NCI-H146 (cell line): ENCODE measurements at regions not wholly inside any gene's neighbourhood (a gene's known extent, or its start where the extent isn't known, plus 50 kb on each side); places are given as distances from the start of the nearest gene placed in this dataset.
A peak's percentile ranks its signal among the peaks of the same experiment; 100 is the strongest.

ENCODE experiments used
- DNase-seq: peaks from one replicate; lab custom pipeline; 2025; lab: John Stamatoyannopoulos, UW

DNA sequence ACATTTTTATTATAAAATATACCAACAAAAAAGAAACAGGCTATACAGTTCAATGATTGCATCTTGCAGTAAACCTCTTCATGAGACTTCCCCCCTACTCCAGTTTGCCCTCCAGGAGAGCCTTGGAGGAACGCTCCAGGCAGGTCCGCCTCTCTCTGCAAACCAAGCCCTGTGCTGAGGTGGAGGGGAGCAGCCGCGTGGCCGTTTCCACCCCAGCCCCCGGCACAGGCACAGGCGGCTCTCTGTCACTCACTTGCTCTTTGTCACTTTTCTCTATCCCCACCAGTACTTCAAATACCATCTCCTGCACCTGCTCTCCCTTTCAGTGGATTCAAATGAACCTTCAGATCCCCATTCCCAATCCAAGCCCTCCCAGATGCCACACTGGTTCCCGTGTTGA lies 479.9 kb downstream of the OCA2 start:
- DNase-seq, result no peak

DNA sequence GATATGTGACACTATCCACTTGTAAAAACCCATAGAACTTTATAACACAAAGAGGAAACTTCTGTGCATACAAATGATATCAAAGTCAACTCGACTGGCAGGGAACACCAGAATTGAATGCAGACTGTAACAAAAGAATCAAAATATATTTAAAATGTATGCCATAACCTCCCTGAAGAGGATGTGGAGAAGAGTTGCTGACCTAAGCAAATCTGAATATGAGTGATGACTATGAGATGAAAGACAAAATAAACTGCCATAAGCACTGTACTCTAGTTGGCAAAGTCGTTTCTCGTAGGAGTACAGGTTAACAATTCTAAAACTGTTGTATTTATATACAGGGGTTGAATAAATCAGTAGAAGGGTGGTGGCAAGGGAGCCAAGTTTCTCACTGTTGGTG lies 482.1 kb downstream of the OCA2 start:
- no peak for DNase-seq

DNA sequence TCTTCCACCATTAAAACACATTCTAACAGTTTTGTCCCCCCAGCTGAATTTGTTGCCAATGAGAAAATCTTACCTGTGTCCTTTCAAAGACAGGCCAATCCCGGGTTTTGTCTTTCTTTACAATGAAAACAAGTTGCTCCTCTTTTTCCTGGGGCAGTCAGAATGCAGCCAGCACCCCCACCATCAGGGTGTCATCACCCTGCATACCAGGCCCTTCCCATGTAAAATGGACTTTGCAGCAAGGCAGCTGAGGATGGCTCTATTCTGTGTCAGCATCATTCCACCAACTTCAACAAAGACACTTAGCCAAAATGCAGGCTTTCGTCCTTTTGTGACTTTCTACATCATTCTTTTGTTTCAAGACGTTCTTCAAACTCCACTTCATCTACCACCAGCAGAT lies 490.9 kb downstream of the OCA2 start:
- DNase-seq, result no peak

DNA sequence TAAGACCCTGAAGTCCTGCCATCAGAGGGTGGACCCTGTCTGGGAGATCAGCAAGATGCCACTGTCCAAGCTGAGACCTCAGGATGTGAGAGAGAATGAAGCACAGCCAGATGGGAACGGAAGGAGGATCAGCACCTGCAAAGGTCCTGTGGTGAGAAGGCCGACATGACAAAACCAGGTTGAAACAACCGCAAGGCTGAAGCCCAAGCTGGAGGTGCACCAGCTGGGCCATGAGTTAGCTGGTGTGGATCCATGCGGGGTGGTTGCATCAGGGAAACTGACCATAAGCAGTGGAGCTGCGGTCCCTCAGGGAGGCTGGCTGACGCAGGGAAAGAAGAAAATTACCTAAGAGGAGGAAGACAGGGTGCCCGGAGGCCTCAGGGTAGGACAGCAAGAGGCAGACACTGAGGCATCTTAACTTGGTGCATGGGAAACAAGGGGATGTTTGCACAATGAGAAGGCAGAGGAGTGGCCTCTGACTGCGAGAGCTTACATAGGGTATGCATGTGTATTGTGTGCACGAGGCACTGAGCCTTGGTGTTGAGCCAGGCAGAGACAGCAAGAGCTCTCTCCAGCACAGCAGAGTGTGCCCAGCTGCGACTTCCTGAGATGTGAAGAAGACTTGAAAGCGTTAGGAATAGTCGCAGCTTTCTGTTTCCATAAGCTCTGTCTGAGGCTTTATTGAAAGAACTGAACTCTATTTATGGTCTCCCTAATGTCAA lies 497.7 kb downstream of the OCA2 start:
- DNase-seq, result peak; percentile 10

DNA sequence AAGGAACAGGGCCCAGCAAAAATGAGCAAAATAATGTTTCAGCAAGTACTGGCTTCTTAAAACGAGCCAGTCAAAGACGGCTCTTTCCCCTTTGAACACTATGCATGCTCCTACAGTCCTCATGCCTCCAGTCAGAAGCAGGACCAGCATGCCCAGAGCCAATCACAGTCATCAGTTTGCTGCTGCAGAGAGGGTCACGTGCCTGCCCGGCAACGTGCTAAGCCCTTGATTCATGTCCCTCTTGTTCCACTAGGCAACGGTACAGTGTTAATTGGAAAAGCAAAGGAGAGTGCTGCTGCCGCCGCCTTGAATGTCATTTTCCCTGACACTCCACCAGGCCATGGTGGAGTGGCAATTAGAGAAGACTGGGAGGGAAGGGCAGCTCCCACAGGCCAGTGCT lies 500.1 kb downstream of the OCA2 start:
- no peak for DNase-seq

DNA sequence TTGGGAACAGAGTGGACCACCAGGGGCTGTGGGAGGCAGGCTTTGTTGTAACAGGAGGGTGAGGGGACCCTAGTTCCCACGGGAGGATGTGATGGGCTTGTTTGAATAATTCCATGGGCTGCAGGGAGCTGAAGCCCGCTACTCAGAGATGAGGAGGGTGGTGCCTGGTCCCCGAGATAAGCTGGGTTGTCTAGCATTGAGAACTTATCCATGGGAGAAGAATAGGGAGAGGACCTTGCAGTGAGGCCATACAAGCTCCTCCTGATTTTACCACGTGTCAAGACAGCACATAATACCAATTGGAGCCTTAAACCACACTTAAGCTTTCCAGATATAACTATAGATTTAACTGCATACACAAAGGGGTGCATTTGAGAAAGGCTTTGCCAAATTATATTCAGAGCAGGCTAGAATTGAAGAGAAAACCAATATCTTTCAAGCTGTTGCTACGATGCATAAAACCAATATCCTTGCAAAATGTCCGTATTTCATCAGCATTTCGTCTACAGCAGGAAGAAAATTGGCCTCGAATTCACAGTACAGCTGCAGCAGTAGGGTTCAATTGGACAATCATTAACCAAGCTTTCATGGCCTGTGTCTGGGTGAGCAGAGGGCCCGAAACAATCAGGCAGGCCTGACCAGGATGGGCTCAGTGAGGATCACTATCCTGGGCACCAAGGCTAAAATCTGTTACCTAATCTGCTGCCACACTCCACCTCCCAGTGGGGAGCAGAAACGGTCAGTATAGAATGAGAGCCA lies 500.7 kb downstream of the OCA2 start:
- DNase-seq, result no peak

DNA sequence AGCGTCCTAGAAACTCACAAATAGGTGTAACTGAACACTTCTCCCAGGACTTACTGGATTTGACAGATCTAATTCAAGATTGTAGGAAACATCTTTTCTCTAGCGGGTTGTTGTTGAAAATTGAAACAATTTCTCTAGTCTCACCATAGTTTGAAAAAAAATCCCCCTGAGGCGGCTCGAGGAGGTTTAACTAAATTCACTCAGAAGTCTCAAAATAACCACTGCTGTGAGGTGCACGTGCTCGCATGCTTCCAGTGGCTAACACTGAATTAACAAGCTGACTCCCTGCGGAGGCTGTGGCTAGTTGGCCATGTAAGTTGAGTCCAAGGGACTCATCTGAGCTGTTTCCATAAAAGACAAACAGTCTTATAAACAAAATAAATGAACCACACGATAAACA lies 503.9 kb downstream of the OCA2 start:
- no peak for DNase-seq

DNA sequence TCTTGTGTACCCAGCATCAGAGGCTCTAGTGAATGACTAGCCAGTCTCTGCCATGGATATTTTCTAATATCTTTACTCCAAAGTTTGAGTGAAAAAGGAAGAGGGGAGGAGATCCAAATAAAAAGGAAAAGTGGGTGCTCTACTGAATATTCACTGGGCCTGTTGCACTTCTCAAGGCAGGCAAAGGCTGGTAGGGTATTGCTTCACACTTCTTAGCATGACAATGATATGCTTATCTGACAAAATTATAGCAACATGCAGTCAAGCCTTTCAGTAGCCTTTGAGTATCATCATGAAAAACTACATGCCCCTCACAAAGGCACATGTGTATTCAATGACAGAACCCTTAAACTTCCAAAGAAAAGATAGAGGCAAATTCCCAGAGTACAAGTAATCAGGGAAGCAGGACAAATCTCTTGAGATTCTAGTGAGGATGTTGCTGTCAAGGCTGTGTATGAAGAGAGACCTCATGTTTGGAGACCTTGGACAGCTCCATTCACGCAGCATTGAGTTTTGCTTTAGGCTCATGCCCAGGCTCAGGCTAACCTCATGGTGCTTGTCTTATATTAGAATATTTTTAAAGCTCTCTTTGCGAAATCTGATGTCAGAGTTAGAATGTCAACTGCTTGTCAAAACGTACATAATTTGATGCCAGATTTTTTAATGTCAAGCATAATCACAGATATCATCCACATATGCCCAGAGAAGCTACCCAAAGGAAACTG lies 506.9 kb downstream of the OCA2 start:
- DNase-seq, result no peak
